ENCODE measurements at regions not wholly inside any gene's neighbourhood (a gene's known extent, or its start where the extent isn't known, plus 50 kb on each side); places are given as distances from the start of the nearest gene placed in this dataset.

DNA sequence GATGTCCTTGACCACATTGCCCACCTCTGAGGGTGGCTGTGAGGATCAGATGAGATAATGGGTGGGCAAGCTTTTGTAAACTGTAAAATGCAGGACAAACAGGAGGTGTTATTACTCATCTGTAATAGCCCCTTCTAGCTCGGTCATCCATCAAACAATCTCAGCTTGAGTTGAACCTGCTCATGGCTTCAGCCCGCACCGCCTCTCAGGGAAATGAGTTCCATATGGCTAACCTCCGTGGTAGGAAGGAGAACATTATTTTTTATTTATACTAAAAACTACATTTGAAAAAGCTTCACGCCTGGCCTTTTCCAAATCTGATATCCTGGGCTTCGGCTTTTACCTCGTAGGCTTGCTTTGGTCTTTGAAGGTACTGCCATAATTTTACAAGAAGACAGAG lies 116.2 kb upstream of the USP24 start:
- TF ChIP-seq, protein P1, sequence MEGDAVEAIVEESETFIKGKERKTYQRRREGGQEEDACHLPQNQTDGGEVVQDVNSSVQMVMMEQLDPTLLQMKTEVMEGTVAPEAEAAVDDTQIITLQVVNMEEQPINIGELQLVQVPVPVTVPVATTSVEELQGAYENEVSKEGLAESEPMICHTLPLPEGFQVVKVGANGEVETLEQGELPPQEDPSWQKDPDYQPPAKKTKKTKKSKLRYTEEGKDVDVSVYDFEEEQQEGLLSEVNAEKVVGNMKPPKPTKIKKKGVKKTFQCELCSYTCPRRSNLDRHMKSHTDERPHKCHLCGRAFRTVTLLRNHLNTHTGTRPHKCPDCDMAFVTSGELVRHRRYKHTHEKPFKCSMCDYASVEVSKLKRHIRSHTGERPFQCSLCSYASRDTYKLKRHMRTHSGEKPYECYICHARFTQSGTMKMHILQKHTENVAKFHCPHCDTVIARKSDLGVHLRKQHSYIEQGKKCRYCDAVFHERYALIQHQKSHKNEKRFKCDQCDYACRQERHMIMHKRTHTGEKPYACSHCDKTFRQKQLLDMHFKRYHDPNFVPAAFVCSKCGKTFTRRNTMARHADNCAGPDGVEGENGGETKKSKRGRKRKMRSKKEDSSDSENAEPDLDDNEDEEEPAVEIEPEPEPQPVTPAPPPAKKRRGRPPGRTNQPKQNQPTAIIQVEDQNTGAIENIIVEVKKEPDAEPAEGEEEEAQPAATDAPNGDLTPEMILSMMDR (IDR thresholded peaks at IDR 0.05; ENCODE audit: low read depth, low read length, missing control alignments) = no peak
- H3K4me3 ChIP-seq (ENCODE audit: low read depth, low read length) = no peak overlapping the region
- in situ Hi-C loops (cut with HindIII; ENCODE audit: low sequenced_read_pairs) = no loop called here
- DNase-seq (ENCODE audit: low read depth) = no peak

DNA sequence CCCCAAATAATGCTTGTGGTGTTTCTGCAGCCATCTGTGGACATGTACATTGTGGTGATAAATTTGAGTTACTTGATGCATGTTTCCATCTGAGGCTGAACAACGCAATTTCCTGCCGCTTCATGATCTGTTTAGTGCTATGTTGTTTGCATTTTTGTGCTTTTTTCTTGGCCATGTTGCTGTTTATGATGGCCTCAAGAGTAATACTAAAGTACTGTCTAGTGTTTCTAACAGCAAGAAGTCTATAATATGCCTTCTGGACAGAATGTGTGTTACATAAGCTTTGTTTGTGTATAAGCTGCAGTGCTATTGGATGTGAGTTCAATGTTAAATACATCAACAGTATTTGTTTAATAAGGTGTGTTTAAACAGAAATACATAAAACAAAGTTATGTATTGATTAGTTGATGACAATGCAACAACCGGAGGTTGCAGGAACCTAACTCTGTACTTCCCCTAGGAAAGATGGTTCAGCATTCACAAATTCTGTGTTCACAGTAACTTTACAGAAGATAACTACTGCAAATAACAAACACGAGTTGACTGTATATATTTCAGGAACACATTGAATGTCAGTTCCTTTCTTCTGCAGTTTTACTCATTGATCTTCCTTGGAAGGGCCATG lies 114.8 kb upstream of the USP24 start:
- H3K4me3 ChIP-seq (ENCODE audit: low read depth, low read length) = no peak overlapping the region
- TF ChIP-seq, protein P1 (IDR thresholded peaks at IDR 0.05; ENCODE audit: low read depth, low read length, missing control alignments) = no peak
- DNase-seq (ENCODE audit: low read depth) = no peak
- in situ Hi-C loops (cut with HindIII; ENCODE audit: low sequenced_read_pairs) = no loop called here

DNA sequence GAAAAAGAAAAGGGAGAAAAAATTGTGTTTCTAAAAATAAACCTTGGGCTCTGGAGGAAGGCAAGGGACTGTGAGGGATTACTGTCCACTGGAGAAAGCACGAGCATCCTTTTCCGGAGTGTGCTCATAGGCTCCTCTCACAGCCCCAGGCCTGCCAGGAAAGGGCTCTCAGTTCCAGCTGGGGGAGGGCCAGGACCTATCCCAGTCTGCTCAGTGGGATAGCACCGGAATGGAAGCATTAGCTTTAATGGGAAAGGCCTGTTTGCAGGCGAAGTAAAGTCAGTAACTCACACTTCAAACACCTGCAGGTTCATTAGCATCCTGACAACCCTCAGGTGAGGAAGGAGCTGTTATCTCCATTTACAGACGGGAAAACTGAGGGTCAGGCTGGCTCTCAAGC lies 113.9 kb upstream of the USP24 start:
- in situ Hi-C loops (cut with HindIII; ENCODE audit: low sequenced_read_pairs) = no loop called here
- TF ChIP-seq, protein P1 (IDR thresholded peaks at IDR 0.05; ENCODE audit: low read depth, low read length, missing control alignments) = no peak
- DNase-seq (ENCODE audit: low read depth) = no peak
- H3K4me3 ChIP-seq (ENCODE audit: low read depth, low read length) = no peak overlapping the region

DNA sequence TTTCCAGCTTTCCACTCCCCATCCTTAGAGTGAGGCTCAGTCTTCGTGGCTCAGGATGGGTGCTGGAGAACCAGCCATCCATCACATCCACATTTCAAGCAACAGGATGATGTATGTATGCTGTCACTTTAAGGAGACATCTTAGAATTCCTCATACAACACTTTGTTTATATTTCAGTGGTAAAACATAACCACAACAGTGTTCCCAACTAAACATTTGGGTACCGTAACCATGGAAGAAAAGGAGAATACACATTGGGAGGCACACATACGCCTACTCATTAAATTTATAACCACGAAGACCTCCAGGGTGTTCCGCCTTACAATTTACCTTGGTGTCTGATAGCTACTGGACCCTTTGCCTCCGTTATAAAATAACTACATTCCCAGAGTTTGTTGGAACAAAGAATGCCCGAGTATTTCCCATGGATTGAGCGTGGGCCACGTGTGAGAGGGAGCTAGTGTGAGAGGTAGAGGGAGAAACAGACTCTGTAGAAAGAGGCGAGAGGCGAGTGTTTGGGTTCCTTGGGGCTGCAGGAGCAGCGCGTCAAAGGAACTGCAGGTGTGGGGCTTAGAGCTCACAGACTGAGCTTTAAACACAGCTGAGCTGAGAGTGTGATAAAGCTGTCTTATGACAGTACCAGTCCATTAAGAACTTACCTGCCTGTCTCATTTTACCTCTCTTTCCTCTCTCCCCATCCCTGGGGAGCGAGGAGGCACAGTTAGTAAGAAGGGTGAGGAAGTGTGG lies 111.5 kb upstream of the USP24 start:
- DNase-seq (ENCODE audit: low read depth) = no peak
- in situ Hi-C loops (cut with HindIII; ENCODE audit: low sequenced_read_pairs) = no loop called here
- TF ChIP-seq, protein P1 (IDR thresholded peaks at IDR 0.05; ENCODE audit: low read depth, low read length, missing control alignments) = no peak
- H3K4me3 ChIP-seq (ENCODE audit: low read depth, low read length) = no peak overlapping the region

DNA sequence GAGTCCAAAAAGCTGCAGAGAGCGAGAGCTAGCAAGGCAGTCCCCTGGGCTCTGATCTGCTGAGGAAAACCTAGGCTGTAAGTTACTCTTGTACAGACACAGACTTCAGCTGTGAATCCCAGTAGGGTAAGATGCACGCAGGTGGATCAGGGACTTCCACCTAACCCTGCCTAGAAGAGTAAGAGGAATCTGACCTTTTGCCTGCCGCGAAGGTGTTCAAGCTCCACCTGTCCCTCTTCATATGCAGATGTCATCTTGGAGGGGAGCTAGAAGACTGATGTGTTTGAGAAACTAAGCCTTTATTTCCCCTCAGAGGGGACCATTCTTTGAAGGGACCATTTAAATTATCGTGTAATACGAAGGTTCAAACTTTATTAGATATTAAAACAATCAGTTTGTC lies 108.6 kb upstream of the USP24 start:
- in situ Hi-C loops (cut with HindIII; ENCODE audit: low sequenced_read_pairs) = no loop called here
- H3K4me3 ChIP-seq (ENCODE audit: low read depth, low read length) = no peak overlapping the region
- DNase-seq (ENCODE audit: low read depth) = no peak
- TF ChIP-seq, protein P1 (IDR thresholded peaks at IDR 0.05; ENCODE audit: low read depth, low read length, missing control alignments) = no peak

DNA sequence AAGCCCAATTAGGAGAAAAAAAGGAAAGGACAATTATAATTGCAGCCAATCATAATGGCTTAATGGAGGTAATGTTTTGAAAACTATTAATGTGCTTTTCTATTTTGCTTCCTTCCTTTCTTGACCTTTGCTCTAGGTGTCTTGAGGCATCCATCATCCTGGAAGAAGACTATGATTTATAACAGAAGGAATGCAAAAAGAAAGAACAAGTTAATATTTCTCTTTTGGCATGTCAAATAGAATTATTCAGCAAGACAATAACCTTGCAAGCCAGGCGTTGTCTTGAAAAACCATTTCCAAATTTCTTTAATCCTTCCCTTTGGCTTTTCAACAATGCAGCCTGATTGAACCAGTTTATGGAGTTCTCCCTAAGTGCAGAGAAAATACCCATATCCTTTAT lies 107.7 kb upstream of the USP24 start:
- in situ Hi-C loops (cut with HindIII; ENCODE audit: low sequenced_read_pairs) = no loop called here
- TF ChIP-seq, protein P1 (IDR thresholded peaks at IDR 0.05; ENCODE audit: low read depth, low read length, missing control alignments) = no peak
- no peak for DNase-seq (ENCODE audit: low read depth)
- no peak overlapping the region for H3K4me3 ChIP-seq (ENCODE audit: low read depth, low read length)

Measured in astrocyte of the cerebellum (primary cell).